SU-DHL-6 (cell line): ENCODE measurements at regions not wholly inside any gene's neighbourhood (a gene's known extent, or its start where the extent isn't known, plus 50 kb on each side); places are given as distances from the start of the nearest gene placed in this dataset.

Experiments
- CTCF ChIP-seq: fragments of 200-600 bp; sonication (generic); IDR thresholded peaks from one replicate; pipeline ENCODE4 v1.5.1; 2017; ENCODE audit warnings: antibody characterized with exemption, mild to moderate bottlenecking, low read length, moderate library complexity; ENCODE audit not compliant: insufficient read depth, poor library complexity, severe bottlenecking
- EZH2phosphoT487 ChIP-seq: fragments of 200-600 bp; sonication (generic), shearing (Covaris generic); conservative IDR thresholded peaks from 2 replicates; pipeline ENCODE4 v1.6.1; 2018; ENCODE audit warnings: mild to moderate bottlenecking, antibody characterized with exemption, low read length, moderate library complexity, mixed read lengths

- TF ChIP-seq CTCF: no peak
- no peak for TF ChIP-seq EZH2phosphoT487
These were observed 208.7 kb downstream of the PTPRU start for GRCh38 chr1:29444782-29445729.
